CD4-positive, alpha-beta T cell (primary cell): ENCODE measurements at regions not wholly inside any gene's neighbourhood (a gene's known extent, or its start where the extent isn't known, plus 50 kb on each side); places are given as distances from the start of the nearest gene placed in this dataset.

Source experiments
- ATAC-seq: fragments of 200-7000 bp; cut with Tn5 transposase; one replicate; pipeline ENCODE4 v1.10.0; 2022; ENCODE audit warnings: mild to moderate bottlenecking; ENCODE audit not compliant: poor library complexity
- CTCF ChIA-PET: fragments of 350-600 bp; sonication (Branson Sonifier 250); formaldehyde crosslinking; loops from one replicate; lab custom pipeline; 2021; ENCODE audit warnings: antibody characterized with exemption, inconsistent platforms; lab: Charles Lee
- POLR2A ChIA-PET: fragments of 350-600 bp; sonication (Branson Sonifier 250); formaldehyde crosslinking; loops from one replicate; lab custom pipeline; 2021; ENCODE audit warnings: antibody characterized with exemption, inconsistent platforms; lab: Charles Lee
- DNase-seq, 14 experiments: peaks; one replicate each; pipeline ENCODE4 v3.0.0-alpha.2; 2013 to 2020; ENCODE audit warnings: mixed read lengths in 2 of 14
- H3K27ac ChIP-seq, 2 donors: one replicate each; pipeline versions ENCODE4 v1.5.1 to v1.7.0; 2013; ENCODE audit warnings: low read length in 2 of 2, low read depth in 1 of 2, mild to moderate bottlenecking in 1 of 2
- H3K27me3 ChIP-seq, 2 experiments: 1 replicate in 1 of 2; 2 replicates in 1 of 2; pipeline versions ENCODE4 v1.6.1 to v1.7.0; 2013; ENCODE audit warnings: low read length in 2 of 2, control low read depth in 1 of 2, mild to moderate bottlenecking in 1 of 2, moderate library complexity in 1 of 2; ENCODE audit not compliant: insufficient read depth in 2 of 2, control insufficient read depth in 1 of 2
- H3K36me3 ChIP-seq: one replicate; pipeline ENCODE4 v1.6.1; 2013; ENCODE audit warnings: low read length, control low read depth; ENCODE audit not compliant: insufficient read depth
- H3K4me1 ChIP-seq: one replicate; pipeline ENCODE4 v1.6.1; 2013; ENCODE audit warnings: low read length, control low read depth; ENCODE audit not compliant: insufficient read depth
- H3K4me3 ChIP-seq: one replicate; pipeline ENCODE4 v1.5.1; 2013; ENCODE audit warnings: mild to moderate bottlenecking, low read length, moderate library complexity
- H3K9me3 ChIP-seq, 2 experiments: 1 replicate in 1 of 2; 2 replicates in 1 of 2; pipeline versions ENCODE4 v1.6.1 to v1.7.0; 2013; ENCODE audit warnings: low read length in 2 of 2, mild to moderate bottlenecking in 2 of 2, control low read depth in 1 of 2, moderate library complexity in 1 of 2; ENCODE audit not compliant: control insufficient read depth in 1 of 2, insufficient read depth in 1 of 2
- H3K27ac Mint-ChIP-seq: one replicate; pipeline ENCODE4 v1.8.0; 2020; ENCODE audit warnings: mixed read lengths
- H3K27me3 Mint-ChIP-seq: one replicate; pipeline ENCODE4 v1.8.0; 2021; ENCODE audit warnings: mixed read lengths
- H3K36me3 Mint-ChIP-seq: one replicate; pipeline ENCODE4 v1.8.0; 2021; ENCODE audit warnings: low read depth, mixed read lengths
- H3K4me1 Mint-ChIP-seq: one replicate; pipeline ENCODE4 v1.8.0; 2021; ENCODE audit warnings: low read depth, mixed read lengths
- H3K4me3 Mint-ChIP-seq: one replicate; pipeline ENCODE4 v1.8.0; 2020; ENCODE audit warnings: mild to moderate bottlenecking, mixed read lengths
- H3K9me3 Mint-ChIP-seq: one replicate; pipeline ENCODE4 v1.8.0; 2020; ENCODE audit warnings: mixed read lengths
- intact Hi-C, 2 experiments: fragments of 100-400 bp; cut with DNase I in 1 of 2; cut with micrococcal nuclease in 1 of 2; formaldehyde crosslinking; loops; one replicate each; pipeline versions ENCODE4 v1.15.1 to v1.9.0; 2023 to 2025; cut with DNase I, micrococcal nuclease
- TF ChIP-seq, protein P1 (sequence below): fragments of 200-600 bp; IDR thresholded peaks from one replicate; pipeline ENCODE4 v1.8.0; 2022; ENCODE audit warnings: antibody characterized with exemption, mild to moderate bottlenecking

DNA sequence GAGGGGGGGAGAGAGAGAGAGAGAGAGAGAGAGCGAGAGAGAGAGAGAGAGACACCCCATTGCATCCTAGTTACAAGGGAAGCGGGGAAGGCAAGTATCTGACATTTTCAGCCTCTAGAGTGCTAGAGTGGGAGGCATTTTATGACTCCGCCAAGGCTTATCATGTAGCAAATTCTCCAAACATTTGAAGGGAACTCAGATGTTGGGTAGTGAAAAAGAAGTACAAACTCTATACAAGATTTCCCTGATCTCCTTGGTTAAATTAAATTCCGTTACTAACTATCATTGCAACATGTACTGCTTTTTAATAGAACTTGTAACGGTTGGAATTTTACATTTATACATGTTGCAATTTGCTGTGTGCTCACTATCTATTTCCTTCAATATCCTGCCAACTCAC is 83.4 kb upstream of the FAM3C start:
- Histone ChIP-seq H3K27me3 (no peaks in the 10 kb centered on the region), H3K4me3 (no peak overlapping the region), H3K4me1 (no peaks in the 10 kb centered on the region), H3K27ac (no peak overlapping the region), H3K9me3 (no peaks in the 10 kb centered on the region), H3K36me3 (no peaks in the 10 kb centered on the region)
- ChIA-PET POLR2A (no interaction called here), CTCF (no interaction called here)
- no peak for DNase-seq
- H3K36me3 Mint-ChIP-seq: no peaks in the 10 kb centered on the region
- H3K4me3 Mint-ChIP-seq: no peak overlapping the region
- TF ChIP-seq, protein P1, sequence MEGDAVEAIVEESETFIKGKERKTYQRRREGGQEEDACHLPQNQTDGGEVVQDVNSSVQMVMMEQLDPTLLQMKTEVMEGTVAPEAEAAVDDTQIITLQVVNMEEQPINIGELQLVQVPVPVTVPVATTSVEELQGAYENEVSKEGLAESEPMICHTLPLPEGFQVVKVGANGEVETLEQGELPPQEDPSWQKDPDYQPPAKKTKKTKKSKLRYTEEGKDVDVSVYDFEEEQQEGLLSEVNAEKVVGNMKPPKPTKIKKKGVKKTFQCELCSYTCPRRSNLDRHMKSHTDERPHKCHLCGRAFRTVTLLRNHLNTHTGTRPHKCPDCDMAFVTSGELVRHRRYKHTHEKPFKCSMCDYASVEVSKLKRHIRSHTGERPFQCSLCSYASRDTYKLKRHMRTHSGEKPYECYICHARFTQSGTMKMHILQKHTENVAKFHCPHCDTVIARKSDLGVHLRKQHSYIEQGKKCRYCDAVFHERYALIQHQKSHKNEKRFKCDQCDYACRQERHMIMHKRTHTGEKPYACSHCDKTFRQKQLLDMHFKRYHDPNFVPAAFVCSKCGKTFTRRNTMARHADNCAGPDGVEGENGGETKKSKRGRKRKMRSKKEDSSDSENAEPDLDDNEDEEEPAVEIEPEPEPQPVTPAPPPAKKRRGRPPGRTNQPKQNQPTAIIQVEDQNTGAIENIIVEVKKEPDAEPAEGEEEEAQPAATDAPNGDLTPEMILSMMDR: no peak
- ATAC-seq: no peak
- intact Hi-C loops: no loop called here
- no peaks in the 10 kb centered on the region for H3K27me3 Mint-ChIP-seq
- H3K4me1 Mint-ChIP-seq: no peaks in the 10 kb centered on the region
- H3K27ac Mint-ChIP-seq: no peak overlapping the region
- no peaks in the 10 kb centered on the region for H3K9me3 Mint-ChIP-seq

- CTCF ChIA-PET: no interaction called here
Measured at GRCh38 chr7:121475806-121476205, 79.7 kb upstream of the FAM3C start.

GRCh38 chr7:121474301-121474673 is 78.2 kb upstream of the FAM3C start:
- Mint-ChIP-seq H3K27me3 (no peaks in the 10 kb centered on the region), H3K9me3 (no peaks in the 10 kb centered on the region), H3K4me1 (no peaks in the 10 kb centered on the region), H3K27ac (no peak overlapping the region), H3K4me3 (no peak overlapping the region), H3K36me3 (no peaks in the 10 kb centered on the region)
- Histone ChIP-seq H3K27me3 (no peaks in the 10 kb centered on the region), H3K4me1 (no peaks in the 10 kb centered on the region), H3K4me3 (no peak overlapping the region), H3K27ac (no peak overlapping the region), H3K36me3 (no peaks in the 10 kb centered on the region), H3K9me3 (no peaks in the 10 kb centered on the region)
- no peak for DNase-seq
- ChIA-PET POLR2A (no interaction called here), CTCF (no interaction called here)
- intact Hi-C loops: no loop called here
- no peak for ATAC-seq
- TF ChIP-seq, protein P1: no peak

More at GRCh38 chr7:121475806-121476205, 79.7 kb upstream of the FAM3C start:
- TF ChIP-seq, protein P1: no peak
- ATAC-seq (no peak), DNase-seq (no peak)
- intact Hi-C loops: no loop called here
- Histone ChIP-seq H3K9me3 (no peaks in the 10 kb centered on the region), H3K4me1 (no peaks in the 10 kb centered on the region), H3K36me3 (no peaks in the 10 kb centered on the region), H3K27ac (no peak overlapping the region), H3K27me3 (no peaks in the 10 kb centered on the region), H3K4me3 (no peak overlapping the region)
- Mint-ChIP-seq H3K36me3 (no peaks in the 10 kb centered on the region), H3K27ac (no peak overlapping the region), H3K4me3 (no peak overlapping the region), H3K9me3 (no peaks in the 10 kb centered on the region), H3K4me1 (no peaks in the 10 kb centered on the region), H3K27me3 (no peaks in the 10 kb centered on the region)
- POLR2A ChIA-PET: no interaction called here
